Thyroid gland (tissue), 4 donors: ENCODE measurements at regions not wholly inside any gene's neighbourhood (a gene's known extent, or its start where the extent isn't known, plus 50 kb on each side); places are given as distances from the start of the nearest gene placed in this dataset.

Experiments used
- DNase-seq, 2 donors: peaks; one replicate each; pipeline ENCODE4 v3.0.0-alpha.2; 2019
- H3K27ac ChIP-seq, 3 donors: fragments of 200-600 bp; sonication (generic); 1 replicate in 2 of 3; 2 replicates in 1 of 3; pipeline ENCODE4 v1.5.1; 2016 to 2019; ENCODE audit warnings: mild to moderate bottlenecking in 1 of 3, moderate library complexity in 1 of 3
- H3K27me3 ChIP-seq: fragments of 200-600 bp; sonication (generic); one replicate; pipeline ENCODE4 v1.5.1; 2019
- H3K36me3 ChIP-seq, 2 donors: fragments of 200-600 bp; sonication (generic); one replicate each; pipeline ENCODE4 v1.5.1; 2016 to 2019
- H3K4me1 ChIP-seq, 2 donors: fragments of 200-600 bp; sonication (generic); one replicate each; pipeline ENCODE4 v1.5.1; 2017 to 2019
- H3K4me3 ChIP-seq, 3 donors: fragments of 200-600 bp; sonication (generic); replicated peaks in 1 of 3; 1 replicate in 2 of 3; 2 replicates in 1 of 3; pipeline ENCODE4 v1.5.1; 2016; ENCODE audit warnings: mild to moderate bottlenecking in 1 of 3
- H3K9me3 ChIP-seq: fragments of 200-600 bp; sonication (generic); one replicate; pipeline ENCODE4 v1.5.1; 2017
- CTCF ChIP-seq, 6 experiments: fragments of 200-600 bp in 3 of 6; fragments of 450-650 bp in 3 of 6; sonication (generic) in 3 of 6; IDR thresholded peaks; one replicate each; pipeline ENCODE4 v1.5.1; 2016 to 2019; ENCODE audit warnings: antibody characterized with exemption in 6 of 6, mild to moderate bottlenecking in 2 of 6, inconsistent platforms in 1 of 6, moderate library complexity in 1 of 6
- POLR2A ChIP-seq, 2 donors: fragments of 450-650 bp; IDR thresholded peaks; one replicate each; pipeline ENCODE4 v1.6.1; 2017; ENCODE audit warnings: antibody characterized with exemption in 2 of 2, mild to moderate bottlenecking in 2 of 2, moderate library complexity in 1 of 2
- WGBS, 2 donors: methylation state at CpG; one replicate each; pipeline ENCODE4 v1.1.5; 2017; 5-methylcytosine and 5-hydroxymethylcytosine counted together
- intact Hi-C: fragments of 100-400 bp; cut with DNase I; formaldehyde crosslinking; loops from one replicate; pipeline ENCODE4 v1.15.1; 2023

GRCh38 chr18:33866386-33866785 is 288.4 kb downstream of the ASXL3 start:
- no peak for DNase-seq
- Histone ChIP-seq H3K4me3 (no peak overlapping the region), H3K27ac (no peak overlapping the region), H3K4me1 (no peaks in the 10 kb centered on the region), H3K27me3 (no peaks in the 10 kb centered on the region), H3K36me3 (no peaks in the 10 kb centered on the region), H3K9me3 (no peaks in the 10 kb centered on the region)
- 74 to 76% methylated on average over 1 of the region's 1 CpG for WGBS, 2 donors
- intact Hi-C loops, result no loop called here
- TF ChIP-seq POLR2A (IDR thresholded peaks at IDR 0.05) (no peak), CTCF (IDR thresholded peaks at IDR 0.05) (no peak)

- H3K4me1 ChIP-seq, result no peaks in the 10 kb centered on the region
- intact Hi-C loops, result no loop called here
- H3K9me3 ChIP-seq, result no peaks in the 10 kb centered on the region
- H3K4me3 ChIP-seq, result no peak overlapping the region
- H3K27me3 ChIP-seq, result no peaks in the 10 kb centered on the region
- H3K36me3 ChIP-seq, result no peaks in the 10 kb centered on the region
- no peak for DNase-seq
- TF ChIP-seq POLR2A (IDR thresholded peaks at IDR 0.05), result no peak
- no peak for TF ChIP-seq CTCF (IDR thresholded peaks at IDR 0.05)
- no peak overlapping the region for H3K27ac ChIP-seq
- WGBS, 2 donors, result 57 to 100% methylated on average over 1 of the region's 1 CpG
These were observed 285.9 kb downstream of the ASXL3 start for GRCh38 chr18:33863912-33864311.

- no peak overlapping the region for H3K27ac ChIP-seq
- 95 to 99% methylated on average over 2 of the region's 2 CpGs for WGBS, 2 donors
These were observed 276.8 kb downstream of the ASXL3 start for GRCh38 chr18:33854827-33855139.

GRCh38 chr18:33854086-33854826 is 276.2 kb downstream of the ASXL3 start:
- DNase-seq, result no peak
- TF ChIP-seq POLR2A (IDR thresholded peaks at IDR 0.05), result no peak
- no peak for TF ChIP-seq CTCF (IDR thresholded peaks at IDR 0.05)
- 88 to 91% methylated on average over 4 of the region's 4 CpGs for WGBS, 2 donors
- Histone ChIP-seq H3K36me3 (no peaks in the 10 kb centered on the region), H3K27me3 (no peaks in the 10 kb centered on the region), H3K4me1 (no peaks in the 10 kb centered on the region), H3K4me3 (no peak overlapping the region), H3K9me3 (no peaks in the 10 kb centered on the region), H3K27ac (no peak overlapping the region)
- intact Hi-C loops, result no loop called here

More at GRCh38 chr18:33854827-33855139, 276.8 kb downstream of the ASXL3 start:
- no peaks in the 10 kb centered on the region for H3K36me3 ChIP-seq
- H3K27me3 ChIP-seq, result no peaks in the 10 kb centered on the region
- no peak overlapping the region for H3K4me3 ChIP-seq
- intact Hi-C loops, result no loop called here
- DNase-seq, result no peak
- H3K9me3 ChIP-seq, result no peaks in the 10 kb centered on the region
- TF ChIP-seq POLR2A (IDR thresholded peaks at IDR 0.05) (no peak), CTCF (IDR thresholded peaks at IDR 0.05) (no peak)
- no peaks in the 10 kb centered on the region for H3K4me1 ChIP-seq

GRCh38 chr18:33853187-33853586 is 275.2 kb downstream of the ASXL3 start:
- no peak for TF ChIP-seq CTCF (IDR thresholded peaks at IDR 0.05)
- TF ChIP-seq POLR2A (IDR thresholded peaks at IDR 0.05), result no peak
- Histone ChIP-seq H3K4me3 (no peak overlapping the region), H3K36me3 (no peaks in the 10 kb centered on the region), H3K27me3 (no peaks in the 10 kb centered on the region), H3K9me3 (no peaks in the 10 kb centered on the region), H3K4me1 (no peaks in the 10 kb centered on the region), H3K27ac (no peak overlapping the region)
- intact Hi-C loops, result no loop called here
- DNase-seq, result no peak
- 90% methylated on average over 6 of the region's 6 CpGs for WGBS, 2 donors
